ENCODE measurements at regions not wholly inside any gene's neighbourhood (a gene's known extent, or its start where the extent isn't known, plus 50 kb on each side); places are given as distances from the start of the nearest gene placed in this dataset.

GRCh38 chr10:108662975-108663374, 1260.3 kb downstream of the XPNPEP1 start:
- Histone ChIP-seq H3K9me3 (no peaks in the 10 kb centered on the region), H3K4me1 (no peaks in the 10 kb centered on the region), H3K27me3 (no peaks in the 10 kb centered on the region), H3K36me3 (no peaks in the 10 kb centered on the region), H3K4me3 (ENCODE audit: low read depth, low read length) (no peak overlapping the region)
- DNase-seq, result no peak
- TF ChIP-seq CTCF (IDR thresholded peaks at IDR 0.05; ENCODE audit: low read depth, low read length), result no peak

DNA sequence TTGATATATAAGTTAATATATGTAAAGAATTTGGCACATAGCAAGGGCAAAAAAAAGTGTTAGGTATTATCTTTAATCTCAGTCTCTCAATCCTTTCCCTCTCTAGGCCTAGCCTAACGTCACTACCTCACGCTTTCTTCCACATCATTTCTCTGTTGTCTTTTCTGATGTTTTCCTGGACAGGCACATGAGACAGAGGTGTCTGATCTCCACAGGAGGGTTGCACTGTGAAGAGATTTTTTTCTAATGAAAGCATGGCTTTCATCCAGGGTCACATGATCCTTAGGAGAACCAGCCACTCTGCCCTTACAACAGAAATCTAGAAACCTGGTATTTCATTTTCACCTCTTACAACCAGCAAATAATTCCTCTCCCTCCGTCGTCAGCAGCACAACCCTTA, 1268.3 kb downstream of the XPNPEP1 start:
- Histone ChIP-seq H3K4me3 (ENCODE audit: low read depth, low read length) (no peak overlapping the region), H3K27me3 (no peaks in the 10 kb centered on the region), H3K9me3 (no peaks in the 10 kb centered on the region), H3K4me1 (no peaks in the 10 kb centered on the region), H3K36me3 (no peaks in the 10 kb centered on the region)
- no peak for TF ChIP-seq CTCF (IDR thresholded peaks at IDR 0.05; ENCODE audit: low read depth, low read length)
- no peak for DNase-seq

DNA sequence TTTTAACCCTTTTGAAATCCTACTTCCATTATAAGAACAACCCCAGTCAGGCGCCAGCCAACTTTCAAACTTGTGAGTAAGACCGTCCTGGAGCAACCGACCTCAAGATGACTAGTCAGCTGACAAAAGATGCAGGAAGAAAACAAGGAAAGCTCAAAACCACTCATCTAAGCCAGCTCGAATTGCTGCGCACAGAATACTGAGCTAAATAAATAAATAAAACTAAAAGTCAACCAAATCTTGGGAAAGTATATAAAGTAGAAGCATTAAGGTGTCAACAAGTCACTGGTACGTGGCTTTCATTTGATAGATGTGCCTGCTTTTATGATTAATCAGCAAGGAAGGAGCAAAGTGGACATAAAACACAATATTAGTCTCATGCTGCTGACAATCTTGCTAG, 1269.8 kb downstream of the XPNPEP1 start:
- no peaks in the 10 kb centered on the region for H3K27me3 ChIP-seq
- H3K36me3 ChIP-seq, result no peaks in the 10 kb centered on the region
- no peak for TF ChIP-seq CTCF (IDR thresholded peaks at IDR 0.05; ENCODE audit: low read depth, low read length)
- DNase-seq, result no peak
- no peak overlapping the region for H3K4me3 ChIP-seq (ENCODE audit: low read depth, low read length)
- no peaks in the 10 kb centered on the region for H3K9me3 ChIP-seq
- H3K4me1 ChIP-seq, result no peaks in the 10 kb centered on the region

GRCh38 chr10:108639010-108639409, 1284.3 kb downstream of the XPNPEP1 start:
- no peak for DNase-seq
- no peaks in the 10 kb centered on the region for H3K9me3 ChIP-seq
- H3K27me3 ChIP-seq, result no peaks in the 10 kb centered on the region
- H3K4me3 ChIP-seq (ENCODE audit: low read depth, low read length), result no peak overlapping the region
- TF ChIP-seq CTCF (IDR thresholded peaks at IDR 0.05; ENCODE audit: low read depth, low read length), result no peak
- H3K36me3 ChIP-seq, result no peaks in the 10 kb centered on the region
- no peaks in the 10 kb centered on the region for H3K4me1 ChIP-seq

- H3K27me3 ChIP-seq, result no peaks in the 10 kb centered on the region
- TF ChIP-seq CTCF (IDR thresholded peaks at IDR 0.05; ENCODE audit: low read depth, low read length), result no peak
- DNase-seq, result no peak
- no peaks in the 10 kb centered on the region for H3K9me3 ChIP-seq
- no peak overlapping the region for H3K4me3 ChIP-seq (ENCODE audit: low read depth, low read length)
- no peaks in the 10 kb centered on the region for H3K4me1 ChIP-seq
- H3K36me3 ChIP-seq, result no peaks in the 10 kb centered on the region
Observed at GRCh38 chr10:108638225-108638624, 1285.1 kb downstream of the XPNPEP1 start.

DNA sequence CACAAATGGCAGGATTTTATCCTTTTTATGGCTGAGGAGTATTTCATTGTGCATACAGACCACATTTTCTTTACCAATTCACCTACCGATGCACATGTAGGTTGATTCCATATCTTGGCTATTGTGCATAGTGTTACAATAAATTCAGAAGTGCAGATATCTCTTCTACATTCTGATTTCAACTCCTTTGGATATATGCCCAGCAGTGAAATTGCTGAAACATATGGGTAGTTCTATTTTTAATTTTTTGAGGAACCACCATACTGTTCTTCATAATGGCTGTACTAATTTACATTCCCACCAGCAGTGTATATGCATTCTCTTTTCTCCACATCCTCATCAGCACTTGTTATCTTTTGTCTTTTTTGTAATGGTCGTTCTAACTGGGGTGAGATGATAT, 1290.3 kb downstream of the XPNPEP1 start:
- H3K36me3 ChIP-seq, result no peaks in the 10 kb centered on the region
- no peak for TF ChIP-seq CTCF (IDR thresholded peaks at IDR 0.05; ENCODE audit: low read depth, low read length)
- H3K27me3 ChIP-seq, result no peaks in the 10 kb centered on the region
- no peak overlapping the region for H3K4me3 ChIP-seq (ENCODE audit: low read depth, low read length)
- no peak for DNase-seq
- no peaks in the 10 kb centered on the region for H3K9me3 ChIP-seq
- no peaks in the 10 kb centered on the region for H3K4me1 ChIP-seq
